ENCODE measurements at regions not wholly inside any gene's neighbourhood (a gene's known extent, or its start where the extent isn't known, plus 50 kb on each side); places are given as distances from the start of the nearest gene placed in this dataset.

GRCh38 chr13:67408798-67409197 lies 178.7 kb upstream of the PCDH9 start:
- TF ChIP-seq, protein P1, sequence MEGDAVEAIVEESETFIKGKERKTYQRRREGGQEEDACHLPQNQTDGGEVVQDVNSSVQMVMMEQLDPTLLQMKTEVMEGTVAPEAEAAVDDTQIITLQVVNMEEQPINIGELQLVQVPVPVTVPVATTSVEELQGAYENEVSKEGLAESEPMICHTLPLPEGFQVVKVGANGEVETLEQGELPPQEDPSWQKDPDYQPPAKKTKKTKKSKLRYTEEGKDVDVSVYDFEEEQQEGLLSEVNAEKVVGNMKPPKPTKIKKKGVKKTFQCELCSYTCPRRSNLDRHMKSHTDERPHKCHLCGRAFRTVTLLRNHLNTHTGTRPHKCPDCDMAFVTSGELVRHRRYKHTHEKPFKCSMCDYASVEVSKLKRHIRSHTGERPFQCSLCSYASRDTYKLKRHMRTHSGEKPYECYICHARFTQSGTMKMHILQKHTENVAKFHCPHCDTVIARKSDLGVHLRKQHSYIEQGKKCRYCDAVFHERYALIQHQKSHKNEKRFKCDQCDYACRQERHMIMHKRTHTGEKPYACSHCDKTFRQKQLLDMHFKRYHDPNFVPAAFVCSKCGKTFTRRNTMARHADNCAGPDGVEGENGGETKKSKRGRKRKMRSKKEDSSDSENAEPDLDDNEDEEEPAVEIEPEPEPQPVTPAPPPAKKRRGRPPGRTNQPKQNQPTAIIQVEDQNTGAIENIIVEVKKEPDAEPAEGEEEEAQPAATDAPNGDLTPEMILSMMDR (IDR thresholded peaks at IDR 0.05) = no peak
- TF ChIP-seq RCOR1 (IDR thresholded peaks at IDR 0.05; ENCODE audit: low read length) = no peak
- TF ChIP-seq, protein P2, sequence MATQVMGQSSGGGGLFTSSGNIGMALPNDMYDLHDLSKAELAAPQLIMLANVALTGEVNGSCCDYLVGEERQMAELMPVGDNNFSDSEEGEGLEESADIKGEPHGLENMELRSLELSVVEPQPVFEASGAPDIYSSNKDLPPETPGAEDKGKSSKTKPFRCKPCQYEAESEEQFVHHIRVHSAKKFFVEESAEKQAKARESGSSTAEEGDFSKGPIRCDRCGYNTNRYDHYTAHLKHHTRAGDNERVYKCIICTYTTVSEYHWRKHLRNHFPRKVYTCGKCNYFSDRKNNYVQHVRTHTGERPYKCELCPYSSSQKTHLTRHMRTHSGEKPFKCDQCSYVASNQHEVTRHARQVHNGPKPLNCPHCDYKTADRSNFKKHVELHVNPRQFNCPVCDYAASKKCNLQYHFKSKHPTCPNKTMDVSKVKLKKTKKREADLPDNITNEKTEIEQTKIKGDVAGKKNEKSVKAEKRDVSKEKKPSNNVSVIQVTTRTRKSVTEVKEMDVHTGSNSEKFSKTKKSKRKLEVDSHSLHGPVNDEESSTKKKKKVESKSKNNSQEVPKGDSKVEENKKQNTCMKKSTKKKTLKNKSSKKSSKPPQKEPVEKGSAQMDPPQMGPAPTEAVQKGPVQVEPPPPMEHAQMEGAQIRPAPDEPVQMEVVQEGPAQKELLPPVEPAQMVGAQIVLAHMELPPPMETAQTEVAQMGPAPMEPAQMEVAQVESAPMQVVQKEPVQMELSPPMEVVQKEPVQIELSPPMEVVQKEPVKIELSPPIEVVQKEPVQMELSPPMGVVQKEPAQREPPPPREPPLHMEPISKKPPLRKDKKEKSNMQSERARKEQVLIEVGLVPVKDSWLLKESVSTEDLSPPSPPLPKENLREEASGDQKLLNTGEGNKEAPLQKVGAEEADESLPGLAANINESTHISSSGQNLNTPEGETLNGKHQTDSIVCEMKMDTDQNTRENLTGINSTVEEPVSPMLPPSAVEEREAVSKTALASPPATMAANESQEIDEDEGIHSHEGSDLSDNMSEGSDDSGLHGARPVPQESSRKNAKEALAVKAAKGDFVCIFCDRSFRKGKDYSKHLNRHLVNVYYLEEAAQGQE (IDR thresholded peaks at IDR 0.05; ENCODE audit: low read depth, low read length) = no peak
- TF ChIP-seq TAF1 (IDR thresholded peaks at IDR 0.05; ENCODE audit: borderline replicate concordance, low read depth, low read length) = no peak
- no peak for TF ChIP-seq GABPA (IDR thresholded peaks at IDR 0.05; ENCODE audit: low read depth)
- TF ChIP-seq POLR2AphosphoS5 (IDR thresholded peaks at IDR 0.05; ENCODE audit: low read depth, low read length) = no peak
- no peak for TF ChIP-seq FOXM1 (IDR thresholded peaks at IDR 0.05; ENCODE audit: low read depth)
- TF ChIP-seq CHD2 (IDR thresholded peaks at IDR 0.05; ENCODE audit: low read length, partially characterized antibody) = no peak
- TF ChIP-seq IRF3 (IDR thresholded peaks at IDR 0.05; ENCODE audit: low read depth, low read length) = no peak
- TF ChIP-seq ELF1 (IDR thresholded peaks at IDR 0.05) = no peak
- TF ChIP-seq EP300 (IDR thresholded peaks at IDR 0.05; ENCODE audit: borderline replicate concordance in 1 of 2, low read depth in 1 of 2, low read length in 1 of 2) = no peak
- TF ChIP-seq, protein P3, sequence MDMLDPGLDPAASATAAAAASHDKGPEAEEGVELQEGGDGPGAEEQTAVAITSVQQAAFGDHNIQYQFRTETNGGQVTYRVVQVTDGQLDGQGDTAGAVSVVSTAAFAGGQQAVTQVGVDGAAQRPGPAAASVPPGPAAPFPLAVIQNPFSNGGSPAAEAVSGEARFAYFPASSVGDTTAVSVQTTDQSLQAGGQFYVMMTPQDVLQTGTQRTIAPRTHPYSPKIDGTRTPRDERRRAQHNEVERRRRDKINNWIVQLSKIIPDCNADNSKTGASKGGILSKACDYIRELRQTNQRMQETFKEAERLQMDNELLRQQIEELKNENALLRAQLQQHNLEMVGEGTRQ (IDR thresholded peaks at IDR 0.05; ENCODE audit: borderline replicate concordance, low read depth, low read length) = no peak
- TF ChIP-seq NRF1 (IDR thresholded peaks at IDR 0.05; ENCODE audit: low read depth, low read length) = no peak
- TF ChIP-seq, protein P4, sequence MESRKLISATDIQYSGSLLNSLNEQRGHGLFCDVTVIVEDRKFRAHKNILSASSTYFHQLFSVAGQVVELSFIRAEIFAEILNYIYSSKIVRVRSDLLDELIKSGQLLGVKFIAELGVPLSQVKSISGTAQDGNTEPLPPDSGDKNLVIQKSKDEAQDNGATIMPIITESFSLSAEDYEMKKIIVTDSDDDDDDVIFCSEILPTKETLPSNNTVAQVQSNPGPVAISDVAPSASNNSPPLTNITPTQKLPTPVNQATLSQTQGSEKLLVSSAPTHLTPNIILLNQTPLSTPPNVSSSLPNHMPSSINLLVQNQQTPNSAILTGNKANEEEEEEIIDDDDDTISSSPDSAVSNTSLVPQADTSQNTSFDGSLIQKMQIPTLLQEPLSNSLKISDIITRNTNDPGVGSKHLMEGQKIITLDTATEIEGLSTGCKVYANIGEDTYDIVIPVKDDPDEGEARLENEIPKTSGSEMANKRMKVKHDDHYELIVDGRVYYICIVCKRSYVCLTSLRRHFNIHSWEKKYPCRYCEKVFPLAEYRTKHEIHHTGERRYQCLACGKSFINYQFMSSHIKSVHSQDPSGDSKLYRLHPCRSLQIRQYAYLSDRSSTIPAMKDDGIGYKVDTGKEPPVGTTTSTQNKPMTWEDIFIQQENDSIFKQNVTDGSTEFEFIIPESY (IDR thresholded peaks at IDR 0.05; ENCODE audit: borderline replicate concordance, low read depth) = no peak

Measured in SK-N-SH (cell line).